ENCODE measurements at regions not wholly inside any gene's neighbourhood (a gene's known extent, or its start where the extent isn't known, plus 50 kb on each side); places are given as distances from the start of the nearest gene placed in this dataset.

- no peak for DNase-seq (ENCODE audit: low spot score)
- no peak for TF ChIP-seq CTCF (IDR thresholded peaks at IDR 0.05; ENCODE audit: extremely low read depth, missing control alignments)
Observed at GRCh38 chr4:84100071-84100470, 399.0 kb downstream of the NKX6-1 start.

GRCh38 chr4:84099599-84099998, 399.5 kb downstream of the NKX6-1 start:
- no peak for TF ChIP-seq CTCF (IDR thresholded peaks at IDR 0.05; ENCODE audit: extremely low read depth, missing control alignments)
- no peak for DNase-seq (ENCODE audit: low spot score)

- no peak for TF ChIP-seq CTCF (IDR thresholded peaks at IDR 0.05; ENCODE audit: extremely low read depth, missing control alignments)
- no peak for DNase-seq (ENCODE audit: low spot score)
Observed at GRCh38 chr4:84091266-84091665, 407.8 kb downstream of the NKX6-1 start.

GRCh38 chr4:84089652-84090437, 409.2 kb downstream of the NKX6-1 start:
- no peak for DNase-seq (ENCODE audit: low spot score)
- TF ChIP-seq CTCF (IDR thresholded peaks at IDR 0.05; ENCODE audit: extremely low read depth, missing control alignments) = no peak

GRCh38 chr4:84085986-84086385, 413.1 kb downstream of the NKX6-1 start:
- no peak for DNase-seq (ENCODE audit: low spot score)

GRCh38 chr4:84070289-84070688, 428.8 kb downstream of the NKX6-1 start:
- DNase-seq (ENCODE audit: low spot score) = no peak
- no peak for TF ChIP-seq CTCF (IDR thresholded peaks at IDR 0.05; ENCODE audit: extremely low read depth, missing control alignments)

More at GRCh38 chr4:84085986-84086385, 413.1 kb downstream of the NKX6-1 start:
- no peak for TF ChIP-seq CTCF (IDR thresholded peaks at IDR 0.05; ENCODE audit: extremely low read depth, missing control alignments)

GRCh38 chr4:84063619-84064018, 435.5 kb downstream of the NKX6-1 start:
- no peak for TF ChIP-seq CTCF (IDR thresholded peaks at IDR 0.05; ENCODE audit: extremely low read depth, missing control alignments)
- DNase-seq (ENCODE audit: low spot score) = no peak
